ENCODE measurements at regions not wholly inside any gene's neighbourhood (a gene's known extent, or its start where the extent isn't known, plus 50 kb on each side); places are given as distances from the start of the nearest gene placed in this dataset.

GRCh38 chrX:25069209-25069608 lies 53.4 kb upstream of the ARX start:
- DNase-seq (ENCODE audit: low read depth) = no peak
- no peak overlapping the region for H3K4me3 ChIP-seq (ENCODE audit: low read depth, low read length)

- DNase-seq (ENCODE audit: low read depth) = no peak
- no peak overlapping the region for H3K4me3 ChIP-seq (ENCODE audit: low read depth, low read length)
Measured at GRCh38 chrX:25068340-25068739, 52.6 kb upstream of the ARX start.

GRCh38 chrX:25067271-25068172 lies 51.8 kb upstream of the ARX start:
- H3K4me3 ChIP-seq (ENCODE audit: low read depth, low read length) = no peak overlapping the region
- DNase-seq (ENCODE audit: low read depth) = no peak

GRCh38 chrX:25066131-25066530 lies 50.4 kb upstream of the ARX start:
- DNase-seq (ENCODE audit: low read depth) = no peak
- H3K4me3 ChIP-seq (ENCODE audit: low read depth, low read length) = no peak overlapping the region
